ENCODE measurements at regions not wholly inside any gene's neighbourhood (a gene's known extent, or its start where the extent isn't known, plus 50 kb on each side); places are given as distances from the start of the nearest gene placed in this dataset.

DNA sequence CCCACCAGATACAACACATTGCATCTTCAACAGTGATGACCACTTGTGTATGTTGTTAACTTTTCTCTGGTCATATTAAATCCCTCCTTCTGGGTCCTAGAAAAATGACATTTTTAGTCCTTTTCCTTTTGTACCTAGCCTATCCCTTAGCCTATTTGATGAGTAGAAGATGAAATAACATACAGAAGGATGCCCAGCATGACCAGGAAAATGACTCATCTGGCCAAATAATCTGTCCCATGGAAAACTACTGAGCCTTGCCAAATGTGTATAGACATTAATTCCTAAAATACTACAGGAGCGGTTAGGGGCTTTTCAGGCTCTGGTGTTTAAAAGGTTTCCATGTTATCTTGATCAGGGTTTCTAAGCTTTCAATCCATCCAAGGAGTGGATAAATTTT lies 129.0 kb upstream of the KCNIP4 start:
- H3K4me3 ChIP-seq (ENCODE audit: low read length), result no peak overlapping the region
- H3K4me1 ChIP-seq (ENCODE audit: control insufficient read depth, insufficient read depth, low read length), result no peaks in the 10 kb centered on the region
- WGBS (ENCODE audit: insufficient coverage, insufficient read length), result no CpG with 5 or more reads among the region's 1 CpG
- no peaks in the 10 kb centered on the region; the same call in 1 of the 2 replicates for H3K9me3 ChIP-seq (ENCODE audit: control insufficient read depth, insufficient read depth, low read length)
- no peaks in the 10 kb centered on the region for H3K27me3 ChIP-seq (ENCODE audit: control insufficient read depth, insufficient read depth, low read length)
- H3K27ac ChIP-seq (ENCODE audit: low read length), result no peak overlapping the region
- no peaks in the 10 kb centered on the region for H3K36me3 ChIP-seq (ENCODE audit: control insufficient read depth, insufficient read depth, low read length)
- DNase-seq (ENCODE audit: low read depth, low spot score), result no peak

DNA sequence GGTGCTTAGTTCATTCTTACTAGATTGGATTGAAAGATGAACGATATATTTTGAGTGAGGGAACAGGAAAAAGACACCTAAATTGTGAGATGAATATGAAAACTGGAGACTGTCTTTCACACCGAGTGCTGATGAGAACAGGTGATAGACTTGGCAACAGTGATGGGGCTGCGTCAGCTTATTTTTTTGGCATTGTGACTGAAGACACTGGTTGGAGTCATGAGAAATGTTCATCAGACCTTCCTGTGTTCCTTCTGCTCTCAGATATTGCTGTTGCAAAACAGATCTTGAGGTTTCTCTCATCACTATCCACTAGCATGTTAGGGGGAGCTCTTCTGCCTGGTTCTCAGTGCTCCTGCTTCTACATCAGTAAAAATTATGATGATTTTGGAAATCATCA lies 124.2 kb upstream of the KCNIP4 start:
- no CpG with 5 or more reads among the region's 3 CpGs for WGBS (ENCODE audit: insufficient coverage, insufficient read length)
- Histone ChIP-seq H3K27me3 (ENCODE audit: control insufficient read depth, insufficient read depth, low read length) (no peaks in the 10 kb centered on the region), H3K27ac (ENCODE audit: low read length) (no peak overlapping the region), H3K4me1 (ENCODE audit: control insufficient read depth, insufficient read depth, low read length) (no peaks in the 10 kb centered on the region), H3K9me3 (ENCODE audit: control insufficient read depth, insufficient read depth, low read length) (no peaks in the 10 kb centered on the region; the same call in 1 of the 2 replicates), H3K4me3 (ENCODE audit: low read length) (no peak overlapping the region), H3K36me3 (ENCODE audit: control insufficient read depth, insufficient read depth, low read length) (no peaks in the 10 kb centered on the region)
- no peak for DNase-seq (ENCODE audit: low read depth, low spot score)

DNA sequence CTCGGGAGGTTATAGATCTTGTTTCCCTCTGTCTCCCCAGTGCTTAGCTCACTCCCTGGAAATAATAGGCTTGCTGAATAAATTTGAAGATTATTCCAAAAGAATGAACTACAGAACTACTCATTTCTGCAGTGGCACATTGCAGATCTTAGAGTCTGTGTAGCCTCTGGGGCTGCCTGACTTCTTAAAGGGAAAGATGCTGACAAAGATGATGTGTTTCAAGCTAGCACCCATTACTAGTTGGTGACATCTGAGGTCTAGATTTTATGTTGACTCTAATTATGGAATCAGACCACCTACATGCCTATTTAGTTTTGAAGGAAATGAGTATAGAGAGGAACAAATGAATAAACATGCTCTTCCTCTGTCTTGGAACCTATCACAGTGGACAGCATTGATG lies 123.7 kb upstream of the KCNIP4 start:
- Histone ChIP-seq H3K27me3 (ENCODE audit: control insufficient read depth, insufficient read depth, low read length) (no peaks in the 10 kb centered on the region), H3K9me3 (ENCODE audit: control insufficient read depth, insufficient read depth, low read length) (no peaks in the 10 kb centered on the region; the same call in 1 of the 2 replicates), H3K4me3 (ENCODE audit: low read length) (no peak overlapping the region), H3K4me1 (ENCODE audit: control insufficient read depth, insufficient read depth, low read length) (no peaks in the 10 kb centered on the region), H3K27ac (ENCODE audit: low read length) (no peak overlapping the region), H3K36me3 (ENCODE audit: control insufficient read depth, insufficient read depth, low read length) (no peaks in the 10 kb centered on the region)
- no peak for DNase-seq (ENCODE audit: low read depth, low spot score)
- no CpG with 5 or more reads among the region's 1 CpG for WGBS (ENCODE audit: insufficient coverage, insufficient read length)

DNA sequence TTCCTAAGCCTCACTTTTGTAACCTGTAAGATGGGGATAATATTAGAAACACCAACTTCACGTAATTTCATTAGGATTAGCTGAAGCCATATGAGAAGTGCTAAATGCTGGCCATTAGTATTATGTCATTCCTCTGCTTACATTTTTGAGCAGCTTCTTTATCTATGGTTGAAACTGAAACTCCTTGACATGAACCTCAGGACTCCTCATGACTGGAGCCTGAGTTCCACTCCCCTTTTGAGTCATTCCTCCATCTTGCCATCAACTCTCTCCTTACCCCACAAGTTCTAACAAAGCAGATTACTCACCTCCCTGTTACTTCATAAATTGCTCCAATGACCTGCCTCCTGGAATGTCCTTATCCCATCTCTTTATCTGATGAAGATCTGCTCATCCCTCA lies 123.2 kb upstream of the KCNIP4 start:
- Histone ChIP-seq H3K27ac (ENCODE audit: low read length) (no peak overlapping the region), H3K9me3 (ENCODE audit: control insufficient read depth, insufficient read depth, low read length) (no peaks in the 10 kb centered on the region; the same call in 1 of the 2 replicates), H3K36me3 (ENCODE audit: control insufficient read depth, insufficient read depth, low read length) (no peaks in the 10 kb centered on the region), H3K27me3 (ENCODE audit: control insufficient read depth, insufficient read depth, low read length) (no peaks in the 10 kb centered on the region), H3K4me3 (ENCODE audit: low read length) (no peak overlapping the region), H3K4me1 (ENCODE audit: control insufficient read depth, insufficient read depth, low read length) (no peaks in the 10 kb centered on the region)
- DNase-seq (ENCODE audit: low read depth, low spot score), result no peak
- no CpG with 5 or more reads among the region's 1 CpG for WGBS (ENCODE audit: insufficient coverage, insufficient read length)

DNA sequence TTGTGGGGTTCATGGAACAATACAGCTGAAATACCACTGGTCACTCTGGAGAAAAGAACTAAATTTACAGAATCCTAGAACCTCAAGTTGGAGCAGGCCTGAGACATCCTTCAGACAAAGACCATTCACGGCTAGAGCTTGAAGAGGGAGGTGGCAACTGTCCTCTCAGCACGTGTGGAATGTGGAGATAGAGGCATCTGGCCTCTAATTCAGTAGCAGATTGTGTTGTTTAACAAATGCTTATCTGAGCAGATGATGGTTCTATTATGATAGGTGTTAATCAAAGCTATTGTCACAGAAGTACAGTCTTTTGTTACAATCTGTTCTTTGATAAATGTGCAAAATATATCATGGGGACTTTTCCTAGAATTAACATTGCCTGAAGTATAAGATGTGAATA lies 121.7 kb upstream of the KCNIP4 start:
- H3K9me3 ChIP-seq (ENCODE audit: control insufficient read depth, insufficient read depth, low read length), result no peaks in the 10 kb centered on the region; the same call in 1 of the 2 replicates
- H3K27ac ChIP-seq (ENCODE audit: low read length), result no peak overlapping the region
- no peak overlapping the region for H3K4me3 ChIP-seq (ENCODE audit: low read length)
- H3K4me1 ChIP-seq (ENCODE audit: control insufficient read depth, insufficient read depth, low read length), result no peaks in the 10 kb centered on the region
- H3K36me3 ChIP-seq (ENCODE audit: control insufficient read depth, insufficient read depth, low read length), result no peaks in the 10 kb centered on the region
- H3K27me3 ChIP-seq (ENCODE audit: control insufficient read depth, insufficient read depth, low read length), result no peaks in the 10 kb centered on the region
- no peak for DNase-seq (ENCODE audit: low read depth, low spot score)
- WGBS (ENCODE audit: insufficient coverage, insufficient read length), result no CpG with 5 or more reads among the region's 2 CpGs

DNA sequence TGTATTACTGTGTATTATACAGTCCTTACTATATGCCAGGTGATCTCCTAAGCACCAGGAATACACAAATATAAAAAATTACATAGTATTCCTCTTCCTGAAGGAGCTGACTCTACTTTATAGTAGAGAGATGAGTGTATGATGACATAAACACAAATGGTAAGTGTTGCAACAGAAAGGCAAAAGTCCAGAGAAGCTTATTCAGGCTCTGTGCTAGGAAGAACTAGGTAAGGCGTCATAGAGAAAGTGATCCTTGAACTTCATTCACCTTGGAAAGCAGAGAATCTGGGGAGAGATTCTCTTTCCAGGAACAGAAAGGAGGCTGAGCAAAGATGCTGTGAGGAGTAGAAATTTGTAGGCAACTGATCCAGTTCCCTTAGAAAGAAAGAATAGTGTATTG lies 115.0 kb upstream of the KCNIP4 start:
- H3K4me1 ChIP-seq (ENCODE audit: control insufficient read depth, insufficient read depth, low read length), result no peaks in the 10 kb centered on the region
- H3K36me3 ChIP-seq (ENCODE audit: control insufficient read depth, insufficient read depth, low read length), result no peaks in the 10 kb centered on the region
- H3K4me3 ChIP-seq (ENCODE audit: low read length), result no peak overlapping the region
- H3K9me3 ChIP-seq (ENCODE audit: control insufficient read depth, insufficient read depth, low read length), result no peaks in the 10 kb centered on the region
- H3K27ac ChIP-seq (ENCODE audit: low read length), result no peak overlapping the region
- no CpG with 5 or more reads among the region's 1 CpG for WGBS (ENCODE audit: insufficient coverage, insufficient read length)
- H3K27me3 ChIP-seq (ENCODE audit: control insufficient read depth, insufficient read depth, low read length), result no peaks in the 10 kb centered on the region
- no peak for DNase-seq (ENCODE audit: low read depth, low spot score)

DNA sequence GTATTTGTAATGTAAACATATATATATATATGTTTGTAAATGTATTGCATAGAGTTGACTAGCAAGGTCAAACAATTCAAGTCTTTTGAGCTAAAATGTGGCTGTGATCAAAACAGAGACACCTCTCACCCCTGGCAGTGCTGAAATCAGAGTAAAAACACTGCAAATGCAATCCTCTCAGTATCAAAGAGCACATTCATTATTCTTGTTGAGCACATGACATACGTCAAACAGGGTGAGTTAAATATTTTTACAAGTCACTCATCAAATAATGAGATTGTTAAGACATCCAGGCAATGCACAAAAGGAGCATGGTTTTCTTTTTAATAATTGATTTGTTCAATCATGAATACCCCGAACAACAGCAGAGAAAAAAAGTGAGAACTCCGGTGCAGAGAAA lies 114.1 kb upstream of the KCNIP4 start:
- Histone ChIP-seq H3K9me3 (ENCODE audit: control insufficient read depth, insufficient read depth, low read length) (no peaks in the 10 kb centered on the region), H3K36me3 (ENCODE audit: control insufficient read depth, insufficient read depth, low read length) (no peaks in the 10 kb centered on the region), H3K27me3 (ENCODE audit: control insufficient read depth, insufficient read depth, low read length) (no peaks in the 10 kb centered on the region), H3K4me1 (ENCODE audit: control insufficient read depth, insufficient read depth, low read length) (no peaks in the 10 kb centered on the region), H3K4me3 (ENCODE audit: low read length) (no peak overlapping the region), H3K27ac (ENCODE audit: low read length) (no peak overlapping the region)
- no CpG with 5 or more reads among the region's 3 CpGs for WGBS (ENCODE audit: insufficient coverage, insufficient read length)
- no peak for DNase-seq (ENCODE audit: low read depth, low spot score)

DNA sequence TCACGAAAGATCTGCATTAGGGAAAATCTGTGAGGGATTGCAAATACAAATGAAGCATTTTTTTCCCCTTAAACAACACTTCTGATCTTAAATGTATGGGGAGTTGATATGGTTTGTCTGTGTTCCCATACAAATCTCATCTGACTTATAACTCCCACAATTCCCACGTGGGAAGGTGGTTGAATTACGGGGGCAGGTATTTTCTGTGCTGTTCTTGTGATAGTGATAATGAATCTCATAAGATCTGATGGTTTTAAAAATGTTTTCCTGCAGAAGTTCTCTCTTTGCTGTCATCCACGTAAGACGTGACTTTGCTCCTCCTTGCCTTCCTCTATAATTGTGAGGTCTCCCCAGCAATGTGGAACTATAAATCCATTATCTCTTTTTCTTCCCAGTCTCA lies 107.4 kb upstream of the KCNIP4 start:
- no peaks in the 10 kb centered on the region for H3K27me3 ChIP-seq (ENCODE audit: control insufficient read depth, insufficient read depth, low read length)
- no peaks in the 10 kb centered on the region for H3K36me3 ChIP-seq (ENCODE audit: control insufficient read depth, insufficient read depth, low read length)
- DNase-seq (ENCODE audit: low read depth, low spot score), result no peak
- no CpG with 5 or more reads among the region's 5 CpGs for WGBS (ENCODE audit: insufficient coverage, insufficient read length)
- H3K4me1 ChIP-seq (ENCODE audit: control insufficient read depth, insufficient read depth, low read length), result no peaks in the 10 kb centered on the region
- no peak overlapping the region for H3K4me3 ChIP-seq (ENCODE audit: low read length)
- no peaks in the 10 kb centered on the region for H3K9me3 ChIP-seq (ENCODE audit: control insufficient read depth, insufficient read depth, low read length)
- H3K27ac ChIP-seq (ENCODE audit: low read length), result no peak overlapping the region

DNA sequence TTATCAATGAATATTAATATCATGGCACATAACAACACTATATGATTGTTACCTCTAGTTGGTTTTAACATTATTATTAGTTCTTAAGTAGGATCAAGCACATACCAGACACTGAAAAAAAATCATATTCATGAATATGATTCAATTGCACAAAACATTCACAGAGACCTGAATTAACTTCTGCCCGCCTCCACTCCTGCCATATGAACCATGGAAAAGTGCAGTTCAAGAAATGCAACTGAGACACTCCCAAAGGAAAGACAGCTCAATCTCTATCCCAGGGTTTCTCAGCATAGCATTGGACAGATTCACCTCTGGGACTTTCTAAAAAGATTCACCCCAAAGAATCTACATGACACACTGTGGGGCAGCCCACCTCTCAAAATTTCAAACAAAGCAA lies 103.5 kb upstream of the KCNIP4 start:
- Histone ChIP-seq H3K27me3 (ENCODE audit: control insufficient read depth, insufficient read depth, low read length) (no peaks in the 10 kb centered on the region), H3K4me3 (ENCODE audit: low read length) (no peak overlapping the region), H3K9me3 (ENCODE audit: control insufficient read depth, insufficient read depth, low read length) (no peaks in the 10 kb centered on the region), H3K36me3 (ENCODE audit: control insufficient read depth, insufficient read depth, low read length) (no peaks in the 10 kb centered on the region), H3K4me1 (ENCODE audit: control insufficient read depth, insufficient read depth, low read length) (no peaks in the 10 kb centered on the region), H3K27ac (ENCODE audit: low read length) (no peak overlapping the region)
- no peak for DNase-seq (ENCODE audit: low read depth, low spot score)
- WGBS (ENCODE audit: insufficient coverage, insufficient read length), result no CpG with 5 or more reads among the region's 1 CpG

DNA sequence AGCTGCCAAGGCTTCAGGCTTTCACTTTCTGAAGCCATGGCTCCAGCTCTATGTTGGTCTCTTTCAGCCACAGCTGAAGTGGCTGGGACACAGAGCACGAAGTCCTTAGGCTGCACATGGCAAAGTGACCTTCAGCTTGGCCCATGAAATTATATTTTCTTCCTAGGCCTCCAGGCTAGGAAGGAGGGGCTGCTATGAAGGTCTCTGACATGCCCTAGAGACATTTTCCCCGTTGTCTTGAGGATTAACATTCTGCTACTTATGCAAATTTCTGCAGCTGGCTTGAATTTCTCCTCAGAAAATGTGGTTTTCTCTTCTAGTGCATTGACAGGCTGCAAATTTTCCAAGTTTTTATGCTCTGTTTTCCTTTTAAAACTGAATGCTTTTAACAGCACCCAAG lies 99.8 kb upstream of the KCNIP4 start:
- H3K4me1 ChIP-seq (ENCODE audit: control insufficient read depth, insufficient read depth, low read length), result no peaks in the 10 kb centered on the region
- H3K4me3 ChIP-seq (ENCODE audit: low read length), result no peak overlapping the region
- no peaks in the 10 kb centered on the region for H3K36me3 ChIP-seq (ENCODE audit: control insufficient read depth, insufficient read depth, low read length)
- H3K27me3 ChIP-seq (ENCODE audit: control insufficient read depth, insufficient read depth, low read length), result no peaks in the 10 kb centered on the region
- no peak overlapping the region for H3K27ac ChIP-seq (ENCODE audit: low read length)
- H3K9me3 ChIP-seq (ENCODE audit: control insufficient read depth, insufficient read depth, low read length), result no peaks in the 10 kb centered on the region
- no CpG with 5 or more reads among the region's 2 CpGs for WGBS (ENCODE audit: insufficient coverage, insufficient read length)
- no peak for DNase-seq (ENCODE audit: low read depth, low spot score)

DNA sequence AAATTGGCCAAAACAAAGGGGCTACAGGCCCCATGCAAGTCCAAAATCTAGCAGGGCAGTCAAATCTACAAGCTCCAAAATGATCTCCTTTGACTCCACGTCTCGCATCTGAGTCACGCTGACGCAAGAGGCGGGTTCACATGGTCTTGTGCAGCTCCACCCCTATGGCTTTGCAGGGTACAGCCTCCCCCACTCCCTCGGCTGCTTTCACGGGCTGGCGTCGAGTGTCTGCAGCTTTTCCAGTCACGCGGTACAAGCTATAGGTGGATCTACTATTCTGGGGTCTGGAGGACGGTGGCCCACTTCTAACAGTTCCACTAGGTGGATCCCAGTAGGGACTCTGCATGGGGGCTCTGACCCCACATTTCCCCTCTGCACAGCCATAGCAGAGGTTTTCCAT lies 99.2 kb upstream of the KCNIP4 start:
- H3K4me1 ChIP-seq (ENCODE audit: control insufficient read depth, insufficient read depth, low read length), result no peaks in the 10 kb centered on the region
- no peak for DNase-seq (ENCODE audit: low read depth, low spot score)
- WGBS (ENCODE audit: insufficient coverage, insufficient read length), result no CpG with 5 or more reads among the region's 12 CpGs
- H3K9me3 ChIP-seq (ENCODE audit: control insufficient read depth, insufficient read depth, low read length), result no peaks in the 10 kb centered on the region
- no peaks in the 10 kb centered on the region for H3K36me3 ChIP-seq (ENCODE audit: control insufficient read depth, insufficient read depth, low read length)
- no peak overlapping the region for H3K27ac ChIP-seq (ENCODE audit: low read length)
- H3K27me3 ChIP-seq (ENCODE audit: control insufficient read depth, insufficient read depth, low read length), result no peaks in the 10 kb centered on the region
- no peak overlapping the region for H3K4me3 ChIP-seq (ENCODE audit: low read length)

Measured in iPS DF 6.9 (cell line).